ENCODE measurements at regions not wholly inside any gene's neighbourhood (a gene's known extent, or its start where the extent isn't known, plus 50 kb on each side); places are given as distances from the start of the nearest gene placed in this dataset.

DNA sequence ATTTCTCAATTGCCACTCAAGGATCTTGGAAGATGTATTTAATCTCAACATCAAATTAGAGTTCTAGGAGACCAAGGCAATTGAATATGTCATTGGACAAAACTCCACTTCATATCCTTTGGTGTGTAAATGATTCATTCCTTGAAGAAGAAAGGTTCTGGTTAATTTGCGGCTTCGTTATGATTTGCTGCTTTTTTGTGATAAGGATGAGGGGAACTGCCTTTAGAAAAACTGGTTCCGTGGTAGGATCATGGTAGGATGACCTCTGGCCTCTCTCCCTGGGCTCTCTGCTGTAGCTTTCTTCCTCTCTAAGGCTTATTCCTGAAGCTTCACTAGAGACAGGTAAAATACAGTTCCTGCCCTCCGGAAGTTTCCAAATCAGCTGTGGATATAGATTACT, 51.5 kb upstream of the ERRFI1 start:
- H3K4me1 ChIP-seq (ENCODE audit: control insufficient read depth in 4 of 4, insufficient read depth in 4 of 4, low read length in 3 of 4): no peaks in the 10 kb centered on the region
- 84% methylated on average over 4 of the region's 4 CpGs for WGBS
- no peak for DNase-seq (ENCODE audit: low spot score)
- TF ChIP-seq RXRA (IDR thresholded peaks at IDR 0.05) (no peak), YY1 (IDR thresholded peaks at IDR 0.05) (no peak), FOXA1 (IDR thresholded peaks at IDR 0.05) (no peak), SP1 (IDR thresholded peaks at IDR 0.05) (no peak), HNF4G (IDR thresholded peaks at IDR 0.05) (no peak)
- TF ChIP-seq, protein P1, sequence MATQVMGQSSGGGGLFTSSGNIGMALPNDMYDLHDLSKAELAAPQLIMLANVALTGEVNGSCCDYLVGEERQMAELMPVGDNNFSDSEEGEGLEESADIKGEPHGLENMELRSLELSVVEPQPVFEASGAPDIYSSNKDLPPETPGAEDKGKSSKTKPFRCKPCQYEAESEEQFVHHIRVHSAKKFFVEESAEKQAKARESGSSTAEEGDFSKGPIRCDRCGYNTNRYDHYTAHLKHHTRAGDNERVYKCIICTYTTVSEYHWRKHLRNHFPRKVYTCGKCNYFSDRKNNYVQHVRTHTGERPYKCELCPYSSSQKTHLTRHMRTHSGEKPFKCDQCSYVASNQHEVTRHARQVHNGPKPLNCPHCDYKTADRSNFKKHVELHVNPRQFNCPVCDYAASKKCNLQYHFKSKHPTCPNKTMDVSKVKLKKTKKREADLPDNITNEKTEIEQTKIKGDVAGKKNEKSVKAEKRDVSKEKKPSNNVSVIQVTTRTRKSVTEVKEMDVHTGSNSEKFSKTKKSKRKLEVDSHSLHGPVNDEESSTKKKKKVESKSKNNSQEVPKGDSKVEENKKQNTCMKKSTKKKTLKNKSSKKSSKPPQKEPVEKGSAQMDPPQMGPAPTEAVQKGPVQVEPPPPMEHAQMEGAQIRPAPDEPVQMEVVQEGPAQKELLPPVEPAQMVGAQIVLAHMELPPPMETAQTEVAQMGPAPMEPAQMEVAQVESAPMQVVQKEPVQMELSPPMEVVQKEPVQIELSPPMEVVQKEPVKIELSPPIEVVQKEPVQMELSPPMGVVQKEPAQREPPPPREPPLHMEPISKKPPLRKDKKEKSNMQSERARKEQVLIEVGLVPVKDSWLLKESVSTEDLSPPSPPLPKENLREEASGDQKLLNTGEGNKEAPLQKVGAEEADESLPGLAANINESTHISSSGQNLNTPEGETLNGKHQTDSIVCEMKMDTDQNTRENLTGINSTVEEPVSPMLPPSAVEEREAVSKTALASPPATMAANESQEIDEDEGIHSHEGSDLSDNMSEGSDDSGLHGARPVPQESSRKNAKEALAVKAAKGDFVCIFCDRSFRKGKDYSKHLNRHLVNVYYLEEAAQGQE (IDR thresholded peaks at IDR 0.05): no peak
- TF ChIP-seq, protein P2, sequence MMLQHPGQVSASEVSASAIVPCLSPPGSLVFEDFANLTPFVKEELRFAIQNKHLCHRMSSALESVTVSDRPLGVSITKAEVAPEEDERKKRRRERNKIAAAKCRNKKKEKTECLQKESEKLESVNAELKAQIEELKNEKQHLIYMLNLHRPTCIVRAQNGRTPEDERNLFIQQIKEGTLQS (IDR thresholded peaks at IDR 0.05): no peak
- H3K4me3 ChIP-seq (ENCODE audit: low read depth in 1 of 3, low read length in 3 of 3): no peak overlapping the region
- no peak overlapping the region for H3K9ac ChIP-seq (ENCODE audit: low read depth in 1 of 2, low read length in 2 of 2)
- H3K27me3 ChIP-seq (ENCODE audit: control insufficient read depth in 4 of 4, insufficient read depth in 4 of 4, low read length in 3 of 4): no peaks in the 10 kb centered on the region
- H3K36me3 ChIP-seq (ENCODE audit: control insufficient read depth in 4 of 4, insufficient read depth in 3 of 4, low read depth in 1 of 4, low read length in 3 of 4): no peaks in the 10 kb centered on the region
- peak overlapping the region in 1 of 2 donors; percentile 22 for H3K27ac ChIP-seq (ENCODE audit: low read depth in 1 of 2, low read length in 2 of 2)
- no peaks in the 10 kb centered on the region for H3K9me3 ChIP-seq (ENCODE audit: control insufficient read depth in 4 of 4, low read length in 3 of 4)

GRCh38 chr1:8077120-8077573, 51.0 kb upstream of the ERRFI1 start:
- 60% methylated on average over 8 of the region's 8 CpGs for WGBS
- no peaks in the 10 kb centered on the region for H3K4me1 ChIP-seq (ENCODE audit: control insufficient read depth in 4 of 4, insufficient read depth in 4 of 4, low read length in 3 of 4)
- DNase-seq (ENCODE audit: low spot score): no peak

More at GRCh38 chr1:8077120-8077573, 51.0 kb upstream of the ERRFI1 start:
- Histone ChIP-seq H3K36me3 (ENCODE audit: control insufficient read depth in 4 of 4, insufficient read depth in 3 of 4, low read depth in 1 of 4, low read length in 3 of 4) (no peaks in the 10 kb centered on the region), H3K4me3 (ENCODE audit: low read depth in 1 of 3, low read length in 3 of 3) (no peak overlapping the region), H3K9me3 (ENCODE audit: control insufficient read depth in 4 of 4, low read length in 3 of 4) (no peaks in the 10 kb centered on the region), H3K9ac (ENCODE audit: low read depth in 1 of 2, low read length in 2 of 2) (no peak overlapping the region), H3K27ac (ENCODE audit: low read depth in 1 of 2, low read length in 2 of 2) (peak overlapping the region in 1 of 2 donors; percentile 22), H3K27me3 (ENCODE audit: control insufficient read depth in 4 of 4, insufficient read depth in 4 of 4, low read length in 3 of 4) (no peaks in the 10 kb centered on the region)
- TF ChIP-seq SP1 (IDR thresholded peaks at IDR 0.05) (peak; percentile 39), JUND (IDR thresholded peaks at IDR 0.05) (peak in 1 of 2 donors; percentile 43), FOXA1 (IDR thresholded peaks at IDR 0.05) (no peak), HNF4G (IDR thresholded peaks at IDR 0.05) (no peak), HNF4A (conservative IDR thresholded peaks at IDR 0.05) (peak; percentile 49 to 60), ZBTB33 (IDR thresholded peaks at IDR 0.05) (no peak), RXRA (IDR thresholded peaks at IDR 0.05) (peak; percentile 8 to 39), GABPA (IDR thresholded peaks at IDR 0.05 in 1 of 2, conservative IDR thresholded peaks at IDR 0.05 in 1 of 2) (no peak), TAF1 (conservative IDR thresholded peaks at IDR 0.05) (no peak), YY1 (IDR thresholded peaks at IDR 0.05) (no peak), EGR1 (IDR thresholded peaks at IDR 0.05; ENCODE audit: low read depth in 2 of 2) (no peak), MAX (IDR thresholded peaks at IDR 0.05) (peak; percentile 39), RAD21 (IDR thresholded peaks at IDR 0.05) (peak in 1 of 2 donors; percentile 40), NR2F2 (IDR thresholded peaks at IDR 0.05) (no peak), FOXA2 (IDR thresholded peaks at IDR 0.05) (no peak)
- TF ChIP-seq, protein P1 (IDR thresholded peaks at IDR 0.05): peak; percentile 21
- TF ChIP-seq, protein P3, sequence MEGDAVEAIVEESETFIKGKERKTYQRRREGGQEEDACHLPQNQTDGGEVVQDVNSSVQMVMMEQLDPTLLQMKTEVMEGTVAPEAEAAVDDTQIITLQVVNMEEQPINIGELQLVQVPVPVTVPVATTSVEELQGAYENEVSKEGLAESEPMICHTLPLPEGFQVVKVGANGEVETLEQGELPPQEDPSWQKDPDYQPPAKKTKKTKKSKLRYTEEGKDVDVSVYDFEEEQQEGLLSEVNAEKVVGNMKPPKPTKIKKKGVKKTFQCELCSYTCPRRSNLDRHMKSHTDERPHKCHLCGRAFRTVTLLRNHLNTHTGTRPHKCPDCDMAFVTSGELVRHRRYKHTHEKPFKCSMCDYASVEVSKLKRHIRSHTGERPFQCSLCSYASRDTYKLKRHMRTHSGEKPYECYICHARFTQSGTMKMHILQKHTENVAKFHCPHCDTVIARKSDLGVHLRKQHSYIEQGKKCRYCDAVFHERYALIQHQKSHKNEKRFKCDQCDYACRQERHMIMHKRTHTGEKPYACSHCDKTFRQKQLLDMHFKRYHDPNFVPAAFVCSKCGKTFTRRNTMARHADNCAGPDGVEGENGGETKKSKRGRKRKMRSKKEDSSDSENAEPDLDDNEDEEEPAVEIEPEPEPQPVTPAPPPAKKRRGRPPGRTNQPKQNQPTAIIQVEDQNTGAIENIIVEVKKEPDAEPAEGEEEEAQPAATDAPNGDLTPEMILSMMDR (IDR thresholded peaks at IDR 0.05; ENCODE audit: low read depth, low read length, missing input control): no peak
- TF ChIP-seq, protein P2 (IDR thresholded peaks at IDR 0.05): no peak
